Heart right ventricle (tissue), 16 donors: ENCODE measurements at regions not wholly inside any gene's neighbourhood (a gene's known extent, or its start where the extent isn't known, plus 50 kb on each side); places are given as distances from the start of the nearest gene placed in this dataset.

ENCODE experiments used
- ATAC-seq, 8 donors: fragments of 200-7000 bp; cut with Tn5 transposase; one replicate each; pipeline ENCODE4 v1.9.1; 2020; ENCODE audit warnings: mild to moderate bottlenecking in 8 of 8, moderate library complexity in 8 of 8, moderate number of reproducible peaks in 1 of 8
- DNase-seq, 2 donors: peaks; one replicate each; pipeline ENCODE4 v3.0.0-alpha.2; 2020
- H3K27ac ChIP-seq, 10 donors: fragments of 200-600 bp; sonication (generic) in 2 of 10; one replicate each; pipeline versions ENCODE4 v1.5.0 to v1.8.0; 2020 to 2022; ENCODE audit warnings: mild to moderate bottlenecking in 3 of 10
- H3K27me3 ChIP-seq, 7 donors: fragments of 200-600 bp; one replicate each; pipeline ENCODE4 v1.8.0; 2021 to 2022; ENCODE audit warnings: mild to moderate bottlenecking in 2 of 7
- H3K36me3 ChIP-seq, 9 donors: fragments of 200-600 bp; sonication (generic) in 1 of 9; one replicate each; pipeline versions ENCODE4 v1.5.0 to v1.8.0; 2020 to 2022; ENCODE audit warnings: mild to moderate bottlenecking in 2 of 9
- H3K4me1 ChIP-seq, 9 donors: fragments of 200-600 bp; sonication (generic) in 1 of 9; one replicate each; pipeline versions ENCODE4 v1.5.0 to v1.8.0; 2020 to 2022; ENCODE audit warnings: mild to moderate bottlenecking in 4 of 9
- H3K4me3 ChIP-seq, 10 donors: fragments of 200-600 bp; sonication (generic) in 2 of 10; one replicate each; pipeline versions ENCODE4 v1.5.0 to v1.8.0; 2020 to 2022; ENCODE audit warnings: mild to moderate bottlenecking in 7 of 10, moderate library complexity in 2 of 10
- H3K9me3 ChIP-seq, 11 donors: fragments of 200-600 bp in 10 of 11; sonication (generic) in 2 of 11; one replicate each; pipeline versions ENCODE4 v1.5.0 to v1.8.0; 2013 to 2022; ENCODE audit warnings: mild to moderate bottlenecking in 2 of 11, control low read depth in 1 of 11, moderate library complexity in 1 of 11
- CTCF ChIP-seq, 9 donors: fragments of 200-600 bp; sonication (generic) in 2 of 9; IDR thresholded peaks; one replicate each; pipeline versions ENCODE4 v1.5.0 to v1.8.0; 2021 to 2022; ENCODE audit warnings: antibody characterized with exemption in 9 of 9, mild to moderate bottlenecking in 5 of 9, moderate library complexity in 1 of 9
- WGBS, 2 donors: extraction: QIAGEN DNeasy Blood & Tissue Kit; methylation state at CpG; one replicate each; pipeline ENCODE4 v1.1.7; 2013; ENCODE audit warnings: inconsistent platforms in 1 of 2; 5-methylcytosine and 5-hydroxymethylcytosine counted together
- intact Hi-C, 10 donors: fragments of 100-400 bp; cut with DNase I; formaldehyde crosslinking; loops; one replicate each; pipeline versions ENCODE4 v1.11.1 to v1.14.2; 2022
- donor health status: Arrhythmogenic right ventricular cardiomyopathy.
- donor health status: ischemic (EF 13 %, LVEDD 7.1; RV severe dilation, severe dysfunction).
- donor health status: healthy with polysubstance abuse.
- donor health status: DM: no; HTN: yes; CAD: no.
- donor health status: DM: no; HTN: no; CAD: no.
- donor health status: ischemic (EF 25% LVEDD 6.9; RV normal size, moderate dysfunction).
- donor health status: ischemic (EF 25% LVEDD 5.7; RV mildly dilated, moderate dysfunction).
- donor health status: healthy.
- donor health status: DM: yes; HTN: yes; CAD: no.
- donor health status: Ischemic cardiomyopathy.
- donor health status: ischemic (EF 35%, LVEDD 5.7; RV mildly dilated, moderate dysfunction).
- donor health status: nonischemic (EF 11% LVEDD 7.7; RV severe dilation, severe dysfunction).
- donor health status: DM: yes; HTN: yes; CAD: no.
- donor health status: PGD.
- donor health status: ischemic (EF 29% LVEDD 5.4; RV normal size, mild dysfunction).
- donor health status: nonischemic (EF 23%, LVEDD 6.1; RV moderate dilation, normal function).

GRCh38 chr7:41085244-41085643 lies 617.6 kb downstream of the INHBA start:
- Histone ChIP-seq H3K4me3 (no peak overlapping the region), H3K27me3 (no peaks in the 10 kb centered on the region), H3K4me1 (peaks cover 0 to 4% (median 0%) of the 10 kb centered on the region in 9 donors), H3K36me3 (no peaks in the 10 kb centered on the region), H3K9me3 (peaks cover 0 to 23% (median 8%) of the 10 kb centered on the region in 11 donors), H3K27ac (no peak overlapping the region)
- intact Hi-C loops, result no loop called here
- TF ChIP-seq CTCF (IDR thresholded peaks at IDR 0.05), result no peak
- no peak for DNase-seq
- WGBS, 2 donors, result 85 to 87% methylated on average over 2 of the region's 2 CpGs
- ATAC-seq, result no peak

- Histone ChIP-seq H3K4me1 (peaks cover 0 to 4% (median 0%) of the 10 kb centered on the region in 9 donors), H3K9me3 (peaks cover 0 to 19% (median 8%) of the 10 kb centered on the region in 11 donors), H3K36me3 (no peaks in the 10 kb centered on the region), H3K27me3 (no peaks in the 10 kb centered on the region), H3K27ac (no peak overlapping the region), H3K4me3 (no peak overlapping the region)
- DNase-seq, result no peak
- no peak for TF ChIP-seq CTCF (IDR thresholded peaks at IDR 0.05)
- intact Hi-C loops, result no loop called here
- no peak for ATAC-seq
- WGBS, 2 donors, result 80 to 82% methylated on average over 2 of the region's 2 CpGs
These were observed 618.5 kb downstream of the INHBA start for GRCh38 chr7:41084381-41084780.

GRCh38 chr7:41069635-41070034 lies 633.3 kb downstream of the INHBA start:
- intact Hi-C loops, result no loop called here
- DNase-seq, result no peak
- peak in 2 of 8 donors; percentile 35 to 75 for ATAC-seq
- Histone ChIP-seq H3K36me3 (no peaks in the 10 kb centered on the region), H3K27ac (no peak overlapping the region), H3K27me3 (no peaks in the 10 kb centered on the region), H3K4me1 (no peaks in the 10 kb centered on the region), H3K4me3 (no peak overlapping the region), H3K9me3 (no peaks in the 10 kb centered on the region)
- 53 to 65% methylated on average over 3 of the region's 3 CpGs for WGBS, 2 donors
- TF ChIP-seq CTCF (IDR thresholded peaks at IDR 0.05), result no peak

- H3K36me3 ChIP-seq, result no peaks in the 10 kb centered on the region
- WGBS, 2 donors, result 86 to 100% methylated on average over 1 of the region's 1 CpG
- peaks cover 0 to 5% (median 0%) of the 10 kb centered on the region in 11 donors for H3K9me3 ChIP-seq
- ATAC-seq (no peak), DNase-seq (no peak)
- intact Hi-C loops, result no loop called here
- H3K4me1 ChIP-seq, result no peaks in the 10 kb centered on the region
- no peak for TF ChIP-seq CTCF (IDR thresholded peaks at IDR 0.05)
- no peak overlapping the region for H3K4me3 ChIP-seq
- H3K27me3 ChIP-seq, result no peaks in the 10 kb centered on the region
- H3K27ac ChIP-seq, result no peak overlapping the region
These were observed 635.3 kb downstream of the INHBA start for GRCh38 chr7:41067576-41067975.
